ENCODE measurements at regions not wholly inside any gene's neighbourhood (a gene's known extent, or its start where the extent isn't known, plus 50 kb on each side); places are given as distances from the start of the nearest gene placed in this dataset.

DNA sequence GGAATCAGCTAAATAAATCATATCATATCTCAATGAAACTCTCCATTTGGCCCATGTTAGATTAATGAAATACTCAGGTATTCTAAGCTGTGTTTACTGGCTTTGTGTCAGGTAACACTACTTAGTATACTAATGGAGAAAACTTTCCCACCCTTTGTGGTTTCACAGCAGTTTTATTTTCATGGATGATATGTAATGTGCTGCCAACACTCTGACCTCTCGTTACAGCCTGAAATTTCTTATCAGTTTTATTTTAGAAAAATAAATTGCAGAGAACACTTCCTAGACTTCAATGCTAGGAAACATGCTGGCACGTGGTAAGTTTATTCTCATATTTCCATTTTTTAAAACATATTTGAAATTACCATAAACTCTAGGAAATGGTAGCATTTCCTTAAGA is 758.9 kb downstream of the LIG4 start:
- Histone ChIP-seq H3K27me3 (ENCODE audit: control insufficient read depth in 3 of 3, insufficient read depth in 3 of 3, low read length in 2 of 3) (no peaks in the 10 kb centered on the region), H3K9me3 (ENCODE audit: control insufficient read depth in 4 of 4, insufficient read depth in 3 of 4, low read length in 3 of 4) (peaks cover 0 to 12% (median 2%) of the 10 kb centered on the region in 4 donors), H3K36me3 (ENCODE audit: control insufficient read depth in 4 of 4, insufficient read depth in 4 of 4, low read length in 4 of 4) (no peaks in the 10 kb centered on the region), H3K27ac (ENCODE audit: low read depth in 1 of 2, low read length in 1 of 2) (no peak overlapping the region), H3K4me1 (ENCODE audit: control insufficient read depth in 5 of 5, insufficient read depth in 5 of 5, low read length in 5 of 5) (peaks cover 0 to 13% (median 3%) of the 10 kb centered on the region in 5 donors), H3K9ac (ENCODE audit: insufficient read depth in 1 of 2, low read length in 2 of 2) (no peak overlapping the region), H3K4me3 (no peak overlapping the region)
- WGBS, 2 donors: 35 to 72% methylated on average over 2 of the region's 2 CpGs
- DNase-seq (no peak), ATAC-seq (ENCODE audit: insufficient read depth, low FRiP score) (no peak)
- TF ChIP-seq, protein P1, sequence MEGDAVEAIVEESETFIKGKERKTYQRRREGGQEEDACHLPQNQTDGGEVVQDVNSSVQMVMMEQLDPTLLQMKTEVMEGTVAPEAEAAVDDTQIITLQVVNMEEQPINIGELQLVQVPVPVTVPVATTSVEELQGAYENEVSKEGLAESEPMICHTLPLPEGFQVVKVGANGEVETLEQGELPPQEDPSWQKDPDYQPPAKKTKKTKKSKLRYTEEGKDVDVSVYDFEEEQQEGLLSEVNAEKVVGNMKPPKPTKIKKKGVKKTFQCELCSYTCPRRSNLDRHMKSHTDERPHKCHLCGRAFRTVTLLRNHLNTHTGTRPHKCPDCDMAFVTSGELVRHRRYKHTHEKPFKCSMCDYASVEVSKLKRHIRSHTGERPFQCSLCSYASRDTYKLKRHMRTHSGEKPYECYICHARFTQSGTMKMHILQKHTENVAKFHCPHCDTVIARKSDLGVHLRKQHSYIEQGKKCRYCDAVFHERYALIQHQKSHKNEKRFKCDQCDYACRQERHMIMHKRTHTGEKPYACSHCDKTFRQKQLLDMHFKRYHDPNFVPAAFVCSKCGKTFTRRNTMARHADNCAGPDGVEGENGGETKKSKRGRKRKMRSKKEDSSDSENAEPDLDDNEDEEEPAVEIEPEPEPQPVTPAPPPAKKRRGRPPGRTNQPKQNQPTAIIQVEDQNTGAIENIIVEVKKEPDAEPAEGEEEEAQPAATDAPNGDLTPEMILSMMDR (IDR thresholded peaks at IDR 0.05; ENCODE audit: control extremely low read depth, extremely low read depth): no peak

DNA sequence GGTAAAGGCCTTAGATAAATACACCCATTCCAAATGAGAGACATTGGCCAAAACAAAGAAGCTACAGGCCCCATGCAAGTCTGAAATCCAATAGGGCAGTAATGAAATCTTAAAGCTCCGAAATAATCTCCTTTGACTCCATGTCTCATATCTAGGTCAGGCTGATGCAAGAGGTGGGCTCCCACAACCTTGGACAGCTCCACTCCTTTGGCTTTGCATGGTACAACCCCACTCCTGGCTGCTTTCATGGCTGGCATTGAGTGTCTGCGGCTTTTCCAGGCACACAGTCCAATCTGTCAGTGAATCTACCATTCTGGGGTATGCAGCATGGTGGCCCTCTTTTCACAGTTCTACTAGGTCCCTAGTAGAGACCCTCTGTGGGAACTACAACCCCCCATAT is 762.5 kb downstream of the LIG4 start:
- DNase-seq: no peak
- ATAC-seq (ENCODE audit: insufficient read depth, low FRiP score): no peak
- no peak overlapping the region for H3K9ac ChIP-seq (ENCODE audit: insufficient read depth in 1 of 2, low read length in 2 of 2)
- WGBS, 2 donors: 88 to 90% methylated on average over 2 of the region's 2 CpGs
- TF ChIP-seq, protein P1 (IDR thresholded peaks at IDR 0.05; ENCODE audit: control extremely low read depth, extremely low read depth): no peak
- peaks cover 0 to 12% (median 2%) of the 10 kb centered on the region in 4 donors for H3K9me3 ChIP-seq (ENCODE audit: control insufficient read depth in 4 of 4, insufficient read depth in 3 of 4, low read length in 3 of 4)
- H3K36me3 ChIP-seq (ENCODE audit: control insufficient read depth in 4 of 4, insufficient read depth in 4 of 4, low read length in 4 of 4): no peaks in the 10 kb centered on the region
- no peaks in the 10 kb centered on the region for H3K27me3 ChIP-seq (ENCODE audit: control insufficient read depth in 3 of 3, insufficient read depth in 3 of 3, low read length in 2 of 3)
- peaks cover 0 to 19% (median 2%) of the 10 kb centered on the region in 5 donors for H3K4me1 ChIP-seq (ENCODE audit: control insufficient read depth in 5 of 5, insufficient read depth in 5 of 5, low read length in 5 of 5)
- no peak overlapping the region for H3K4me3 ChIP-seq
- no peak overlapping the region for H3K27ac ChIP-seq (ENCODE audit: low read depth in 1 of 2, low read length in 1 of 2)

DNA sequence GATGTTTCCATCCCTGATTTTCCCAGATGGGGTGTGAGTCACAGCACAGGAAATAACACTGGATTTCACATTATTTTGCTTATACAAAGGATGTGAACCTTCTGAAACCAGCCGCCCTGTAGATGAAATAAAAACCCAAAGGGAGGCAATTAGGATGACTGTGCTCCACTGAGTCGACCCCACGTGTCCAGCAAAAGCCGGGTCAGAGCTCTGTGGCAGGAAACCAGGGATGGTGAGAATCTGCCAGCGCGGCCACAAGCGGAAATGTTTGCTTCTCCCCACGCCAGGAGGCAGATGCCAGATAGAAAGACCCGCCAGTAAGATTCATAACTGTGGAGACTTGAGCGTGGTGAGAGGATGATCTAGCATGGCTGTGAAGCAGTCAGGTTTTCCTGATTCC is 764.4 kb downstream of the LIG4 start:
- H3K36me3 ChIP-seq (ENCODE audit: control insufficient read depth in 4 of 4, insufficient read depth in 4 of 4, low read length in 4 of 4): no peaks in the 10 kb centered on the region
- H3K4me1 ChIP-seq (ENCODE audit: control insufficient read depth in 5 of 5, insufficient read depth in 5 of 5, low read length in 5 of 5): peaks cover 0 to 12% (median 0%) of the 10 kb centered on the region in 5 donors
- peak overlapping the region in 1 of 2 donors; percentile 9 for H3K27ac ChIP-seq (ENCODE audit: low read depth in 1 of 2, low read length in 1 of 2)
- ATAC-seq (ENCODE audit: insufficient read depth, low FRiP score) (peak; percentile 54), DNase-seq (peak; percentile 48 to 64 (median 55))
- H3K9me3 ChIP-seq (ENCODE audit: control insufficient read depth in 4 of 4, insufficient read depth in 3 of 4, low read length in 3 of 4): peaks cover 0 to 12% (median 2%) of the 10 kb centered on the region in 4 donors
- no peak overlapping the region for H3K9ac ChIP-seq (ENCODE audit: insufficient read depth in 1 of 2, low read length in 2 of 2)
- H3K27me3 ChIP-seq (ENCODE audit: control insufficient read depth in 3 of 3, insufficient read depth in 3 of 3, low read length in 2 of 3): no peaks in the 10 kb centered on the region
- TF ChIP-seq, protein P1 (IDR thresholded peaks at IDR 0.05; ENCODE audit: control extremely low read depth, extremely low read depth): no peak
- H3K4me3 ChIP-seq: no peak overlapping the region
- 48 to 50% methylated on average over 10 of the region's 10 CpGs for WGBS, 2 donors

DNA sequence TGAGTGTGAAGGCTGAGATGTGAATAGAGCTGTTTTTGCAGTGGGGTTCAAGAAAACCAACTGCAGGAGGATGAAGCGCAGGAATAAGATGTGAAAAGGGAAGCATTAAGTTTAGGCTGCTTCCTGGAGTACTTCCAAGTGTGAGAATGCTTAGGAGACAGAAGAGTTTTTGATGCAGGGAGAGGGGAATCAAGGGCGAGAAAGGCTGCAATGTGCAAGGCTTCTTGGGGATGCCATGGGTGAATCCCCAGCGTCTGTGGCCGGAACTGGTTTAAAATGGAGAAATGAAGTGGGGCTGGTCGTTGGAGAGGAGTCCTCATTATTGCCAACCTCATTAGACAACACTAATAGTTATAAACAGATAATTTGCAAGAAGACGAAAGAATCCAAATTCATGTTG is 764.9 kb downstream of the LIG4 start:
- ATAC-seq (ENCODE audit: insufficient read depth, low FRiP score) (no peak), DNase-seq (peak in 2 of 3 donors; percentile 13 to 42)
- no peaks in the 10 kb centered on the region for H3K27me3 ChIP-seq (ENCODE audit: control insufficient read depth in 3 of 3, insufficient read depth in 3 of 3, low read length in 2 of 3)
- H3K9me3 ChIP-seq (ENCODE audit: control insufficient read depth in 4 of 4, insufficient read depth in 3 of 4, low read length in 3 of 4): peaks cover 0 to 12% (median 2%) of the 10 kb centered on the region in 4 donors
- H3K4me1 ChIP-seq (ENCODE audit: control insufficient read depth in 5 of 5, insufficient read depth in 5 of 5, low read length in 5 of 5): peaks cover 0 to 12% (median 0%) of the 10 kb centered on the region in 5 donors
- WGBS, 2 donors: 70% methylated on average over 6 of the region's 6 CpGs
- H3K4me3 ChIP-seq: no peak overlapping the region
- TF ChIP-seq, protein P1 (IDR thresholded peaks at IDR 0.05; ENCODE audit: control extremely low read depth, extremely low read depth): no peak
- no peaks in the 10 kb centered on the region for H3K36me3 ChIP-seq (ENCODE audit: control insufficient read depth in 4 of 4, insufficient read depth in 4 of 4, low read length in 4 of 4)
- H3K9ac ChIP-seq (ENCODE audit: insufficient read depth in 1 of 2, low read length in 2 of 2): no peak overlapping the region
- H3K27ac ChIP-seq (ENCODE audit: low read depth in 1 of 2, low read length in 1 of 2): no peak overlapping the region

Measured in lung (tissue), 11 donors.